ENCODE measurements at regions not wholly inside any gene's neighbourhood (a gene's known extent, or its start where the extent isn't known, plus 50 kb on each side); places are given as distances from the start of the nearest gene placed in this dataset.

DNA sequence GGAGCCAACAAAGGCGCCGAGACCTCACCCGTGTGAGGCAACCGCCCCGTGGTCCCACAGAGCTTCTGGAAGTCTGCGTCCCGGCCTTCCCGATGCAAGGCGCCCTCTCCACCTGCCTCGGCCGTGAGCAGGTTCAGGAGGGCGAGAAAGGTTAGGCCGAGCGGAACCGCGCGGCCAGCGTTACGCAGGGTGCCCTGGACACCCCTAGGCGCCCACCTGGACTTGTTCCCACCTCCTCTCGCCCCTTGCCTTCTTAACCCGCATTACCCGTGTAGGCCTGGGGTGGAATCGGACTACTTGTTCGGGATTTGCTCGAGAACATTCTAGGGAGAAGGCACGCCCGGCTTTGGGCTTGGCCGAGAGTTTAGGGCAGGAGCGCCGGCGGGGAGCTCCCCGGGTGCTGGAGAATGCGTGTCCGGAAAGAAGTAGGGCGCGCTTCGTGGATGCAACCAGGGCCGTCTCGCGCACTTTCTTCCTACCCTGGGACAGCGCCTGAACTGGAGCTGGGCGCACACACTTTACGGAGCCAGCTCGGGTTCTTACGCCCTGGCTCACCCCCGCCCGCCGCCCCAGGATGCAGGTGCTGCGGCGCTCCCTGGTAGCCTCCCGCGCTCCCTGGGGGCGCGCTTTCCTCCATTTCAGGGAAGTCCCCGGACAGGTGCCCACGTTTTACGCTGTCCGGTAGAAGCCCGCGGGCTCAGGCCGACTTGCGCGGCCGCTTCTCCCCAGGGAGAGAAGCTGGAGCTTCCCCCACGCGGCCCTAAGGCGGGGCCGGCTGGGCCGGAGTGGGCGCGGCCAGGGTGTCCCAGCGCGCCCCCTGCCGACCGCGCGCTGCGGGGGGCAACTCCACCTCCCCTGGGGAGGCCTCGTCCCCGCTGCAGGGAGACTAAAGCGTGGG, 74.5 kb downstream of the INSIG1 start:
- TF ChIP-seq POLR2A (IDR thresholded peaks at IDR 0.05; ENCODE audit: extremely low read depth, insufficient read length), result no peak
- TF ChIP-seq, protein P1, sequence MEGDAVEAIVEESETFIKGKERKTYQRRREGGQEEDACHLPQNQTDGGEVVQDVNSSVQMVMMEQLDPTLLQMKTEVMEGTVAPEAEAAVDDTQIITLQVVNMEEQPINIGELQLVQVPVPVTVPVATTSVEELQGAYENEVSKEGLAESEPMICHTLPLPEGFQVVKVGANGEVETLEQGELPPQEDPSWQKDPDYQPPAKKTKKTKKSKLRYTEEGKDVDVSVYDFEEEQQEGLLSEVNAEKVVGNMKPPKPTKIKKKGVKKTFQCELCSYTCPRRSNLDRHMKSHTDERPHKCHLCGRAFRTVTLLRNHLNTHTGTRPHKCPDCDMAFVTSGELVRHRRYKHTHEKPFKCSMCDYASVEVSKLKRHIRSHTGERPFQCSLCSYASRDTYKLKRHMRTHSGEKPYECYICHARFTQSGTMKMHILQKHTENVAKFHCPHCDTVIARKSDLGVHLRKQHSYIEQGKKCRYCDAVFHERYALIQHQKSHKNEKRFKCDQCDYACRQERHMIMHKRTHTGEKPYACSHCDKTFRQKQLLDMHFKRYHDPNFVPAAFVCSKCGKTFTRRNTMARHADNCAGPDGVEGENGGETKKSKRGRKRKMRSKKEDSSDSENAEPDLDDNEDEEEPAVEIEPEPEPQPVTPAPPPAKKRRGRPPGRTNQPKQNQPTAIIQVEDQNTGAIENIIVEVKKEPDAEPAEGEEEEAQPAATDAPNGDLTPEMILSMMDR (IDR thresholded peaks at IDR 0.05; ENCODE audit: low read depth, low read length), result peak; percentile 75

GRCh38 chr7:155372782-155373358, 75.2 kb downstream of the INSIG1 start:
- DNase-seq (ENCODE audit: low read depth), result peak; percentile 57
- peak overlapping the region; percentile 40 for H3K4me3 ChIP-seq (ENCODE audit: low read depth, low read length)
- no peak for TF ChIP-seq MYC (IDR thresholded peaks at IDR 0.05; ENCODE audit: low read depth, low read length)
- TF ChIP-seq POLR2A (IDR thresholded peaks at IDR 0.05; ENCODE audit: extremely low read depth, insufficient read length), result no peak
- TF ChIP-seq, protein P2, sequence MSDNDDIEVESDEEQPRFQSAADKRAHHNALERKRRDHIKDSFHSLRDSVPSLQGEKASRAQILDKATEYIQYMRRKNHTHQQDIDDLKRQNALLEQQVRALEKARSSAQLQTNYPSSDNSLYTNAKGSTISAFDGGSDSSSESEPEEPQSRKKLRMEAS (IDR thresholded peaks at IDR 0.05; ENCODE audit: low read depth, low read length), result no peak
- TF ChIP-seq, protein P1 (IDR thresholded peaks at IDR 0.05; ENCODE audit: low read depth, low read length), result no peak

More for the DNA sequence above, 74.5 kb downstream of the INSIG1 start:
- peak; percentile 89 for DNase-seq (ENCODE audit: low read depth)
- peak overlapping the region; percentile 40 for H3K4me3 ChIP-seq (ENCODE audit: low read depth, low read length)

DNA sequence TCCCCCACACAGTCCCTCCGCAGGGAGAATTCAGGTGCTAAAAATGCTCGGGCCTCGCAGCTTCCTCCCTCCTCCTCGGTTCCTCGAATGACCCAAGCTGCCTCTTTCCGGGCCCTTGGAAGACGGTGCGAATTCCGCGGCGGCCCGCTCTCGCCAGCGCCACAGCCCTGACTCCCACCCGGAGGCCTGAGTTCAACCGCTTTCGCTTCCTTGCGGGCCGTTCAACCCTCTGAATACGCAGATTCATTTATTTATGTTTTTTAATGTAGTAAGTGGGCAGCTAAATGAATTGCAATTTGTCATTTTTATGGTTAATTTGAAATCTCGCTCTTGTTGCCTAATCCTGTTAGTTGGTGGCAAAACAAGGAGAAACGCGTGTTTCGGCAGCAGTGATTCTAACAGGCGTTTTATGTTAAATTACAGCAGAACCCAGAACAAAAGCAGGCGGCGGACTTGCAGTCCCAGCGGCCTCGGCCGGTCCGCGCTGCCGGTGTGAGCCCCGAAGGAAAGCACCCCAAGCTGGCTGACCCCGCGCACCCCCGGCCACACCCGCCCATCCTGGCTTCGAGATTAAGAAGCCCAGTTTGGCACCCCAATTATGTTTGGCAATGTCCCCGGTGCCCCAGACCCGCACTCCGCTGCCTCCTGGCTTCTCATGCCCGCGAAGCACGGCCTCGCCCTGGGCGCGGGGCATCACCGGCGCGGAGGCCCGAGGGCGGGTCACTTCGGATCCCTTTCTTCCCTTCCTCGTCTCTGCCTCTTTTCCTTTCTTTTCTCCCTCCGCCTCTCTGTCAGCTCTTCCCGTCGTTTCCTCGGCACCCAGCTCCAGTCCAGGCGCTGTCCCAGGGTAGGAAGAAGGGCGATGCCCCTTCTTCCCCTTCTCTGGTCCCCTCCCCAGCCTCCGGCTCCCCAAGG, 75.9 kb downstream of the INSIG1 start:
- no peak for DNase-seq (ENCODE audit: low read depth)
- peak overlapping the region; percentile 40 for H3K4me3 ChIP-seq (ENCODE audit: low read depth, low read length)

GRCh38 chr7:155374276-155375252, 76.9 kb downstream of the INSIG1 start:
- TF ChIP-seq, protein P1 (IDR thresholded peaks at IDR 0.05; ENCODE audit: low read depth, low read length), result no peak
- TF ChIP-seq POLR2A (IDR thresholded peaks at IDR 0.05; ENCODE audit: extremely low read depth, insufficient read length), result no peak
- TF ChIP-seq, protein P2 (IDR thresholded peaks at IDR 0.05; ENCODE audit: low read depth, low read length), result no peak
- TF ChIP-seq MYC (IDR thresholded peaks at IDR 0.05; ENCODE audit: low read depth, low read length), result no peak
- no peak for DNase-seq (ENCODE audit: low read depth)
- no peak overlapping the region for H3K4me3 ChIP-seq (ENCODE audit: low read depth, low read length)

More for the DNA sequence above, 75.9 kb downstream of the INSIG1 start:
- TF ChIP-seq, protein P2 (IDR thresholded peaks at IDR 0.05; ENCODE audit: low read depth, low read length), result no peak
- TF ChIP-seq, protein P1 (IDR thresholded peaks at IDR 0.05; ENCODE audit: low read depth, low read length), result no peak
- TF ChIP-seq POLR2A (IDR thresholded peaks at IDR 0.05; ENCODE audit: extremely low read depth, insufficient read length) (no peak), MYC (IDR thresholded peaks at IDR 0.05; ENCODE audit: low read depth, low read length) (no peak)

Measured in NB4 (cell line).